ENCODE measurements at regions not wholly inside any gene's neighbourhood (a gene's known extent, or its start where the extent isn't known, plus 50 kb on each side); places are given as distances from the start of the nearest gene placed in this dataset.

DNA sequence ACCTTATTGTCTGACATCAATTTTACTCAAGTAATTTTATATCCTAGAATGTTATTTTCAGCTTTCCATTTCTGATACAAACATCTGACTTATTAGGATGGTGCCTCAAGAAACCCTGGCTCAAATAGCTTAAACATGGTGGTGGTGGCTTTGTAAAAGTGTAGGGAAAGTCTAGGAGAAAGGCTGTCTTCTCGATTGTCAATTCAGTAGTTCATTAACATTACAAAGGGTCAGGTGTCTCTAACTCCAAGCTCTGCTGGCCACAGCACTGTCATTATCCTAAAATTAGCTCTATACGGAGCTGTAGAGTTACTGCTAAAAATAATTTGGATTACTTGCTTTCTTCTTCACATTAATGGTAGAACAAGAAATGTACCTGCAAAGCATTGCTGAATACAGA, 1360.1 kb upstream of the CDH6 start:
- Histone ChIP-seq H3K4me1 (ENCODE audit: insufficient read depth, poor library complexity, severe bottlenecking) (no peaks in the 10 kb centered on the region), H3K27me3 (ENCODE audit: insufficient read depth, poor library complexity, severe bottlenecking) (peaks cover 5% of the 10 kb centered on the region), H3K4me3 (ENCODE audit: severe bottlenecking) (no peak overlapping the region), H3K9me3 (ENCODE audit: severe bottlenecking) (no peaks in the 10 kb centered on the region), H3K27ac (ENCODE audit: poor library complexity, severe bottlenecking) (no peak overlapping the region), H3K36me3 (ENCODE audit: low read depth) (no peaks in the 10 kb centered on the region)
- no peak for ATAC-seq (ENCODE audit: low read depth)
- TF ChIP-seq, protein P1, sequence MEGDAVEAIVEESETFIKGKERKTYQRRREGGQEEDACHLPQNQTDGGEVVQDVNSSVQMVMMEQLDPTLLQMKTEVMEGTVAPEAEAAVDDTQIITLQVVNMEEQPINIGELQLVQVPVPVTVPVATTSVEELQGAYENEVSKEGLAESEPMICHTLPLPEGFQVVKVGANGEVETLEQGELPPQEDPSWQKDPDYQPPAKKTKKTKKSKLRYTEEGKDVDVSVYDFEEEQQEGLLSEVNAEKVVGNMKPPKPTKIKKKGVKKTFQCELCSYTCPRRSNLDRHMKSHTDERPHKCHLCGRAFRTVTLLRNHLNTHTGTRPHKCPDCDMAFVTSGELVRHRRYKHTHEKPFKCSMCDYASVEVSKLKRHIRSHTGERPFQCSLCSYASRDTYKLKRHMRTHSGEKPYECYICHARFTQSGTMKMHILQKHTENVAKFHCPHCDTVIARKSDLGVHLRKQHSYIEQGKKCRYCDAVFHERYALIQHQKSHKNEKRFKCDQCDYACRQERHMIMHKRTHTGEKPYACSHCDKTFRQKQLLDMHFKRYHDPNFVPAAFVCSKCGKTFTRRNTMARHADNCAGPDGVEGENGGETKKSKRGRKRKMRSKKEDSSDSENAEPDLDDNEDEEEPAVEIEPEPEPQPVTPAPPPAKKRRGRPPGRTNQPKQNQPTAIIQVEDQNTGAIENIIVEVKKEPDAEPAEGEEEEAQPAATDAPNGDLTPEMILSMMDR (IDR thresholded peaks at IDR 0.05; ENCODE audit: poor library complexity, severe bottlenecking) = no peak
- DNase-seq (ENCODE audit: low spot score) = no peak

DNA sequence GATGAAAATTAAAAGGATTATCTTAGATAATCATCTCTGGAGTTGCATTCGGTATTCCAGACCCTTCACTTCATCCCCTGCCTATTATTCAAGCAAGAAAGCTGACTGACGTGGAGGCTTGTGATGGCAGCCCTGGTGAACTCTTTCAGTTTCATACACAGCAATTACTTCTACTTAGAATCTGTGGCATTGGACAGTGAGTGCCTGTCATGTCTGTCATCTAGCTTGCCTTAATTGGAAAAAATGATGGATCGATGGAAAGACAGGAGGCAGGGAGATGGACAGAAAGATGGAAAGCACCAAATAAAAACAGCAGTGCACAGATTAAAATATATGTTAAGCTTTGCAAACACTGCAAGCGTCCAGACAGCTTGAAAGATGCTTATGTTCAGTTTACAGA, 1371.0 kb upstream of the CDH6 start:
- TF ChIP-seq, protein P1 (IDR thresholded peaks at IDR 0.05; ENCODE audit: poor library complexity, severe bottlenecking) = no peak
- H3K9me3 ChIP-seq (ENCODE audit: severe bottlenecking) = no peaks in the 10 kb centered on the region
- DNase-seq (ENCODE audit: low spot score) (no peak), ATAC-seq (ENCODE audit: low read depth) (no peak)
- H3K4me3 ChIP-seq (ENCODE audit: severe bottlenecking) = no peak overlapping the region
- H3K27ac ChIP-seq (ENCODE audit: poor library complexity, severe bottlenecking) = no peak overlapping the region
- H3K4me1 ChIP-seq (ENCODE audit: insufficient read depth, poor library complexity, severe bottlenecking) = peaks cover 2% of the 10 kb centered on the region
- peaks cover 8% of the 10 kb centered on the region for H3K27me3 ChIP-seq (ENCODE audit: insufficient read depth, poor library complexity, severe bottlenecking)
- H3K36me3 ChIP-seq (ENCODE audit: low read depth) = no peaks in the 10 kb centered on the region

DNA sequence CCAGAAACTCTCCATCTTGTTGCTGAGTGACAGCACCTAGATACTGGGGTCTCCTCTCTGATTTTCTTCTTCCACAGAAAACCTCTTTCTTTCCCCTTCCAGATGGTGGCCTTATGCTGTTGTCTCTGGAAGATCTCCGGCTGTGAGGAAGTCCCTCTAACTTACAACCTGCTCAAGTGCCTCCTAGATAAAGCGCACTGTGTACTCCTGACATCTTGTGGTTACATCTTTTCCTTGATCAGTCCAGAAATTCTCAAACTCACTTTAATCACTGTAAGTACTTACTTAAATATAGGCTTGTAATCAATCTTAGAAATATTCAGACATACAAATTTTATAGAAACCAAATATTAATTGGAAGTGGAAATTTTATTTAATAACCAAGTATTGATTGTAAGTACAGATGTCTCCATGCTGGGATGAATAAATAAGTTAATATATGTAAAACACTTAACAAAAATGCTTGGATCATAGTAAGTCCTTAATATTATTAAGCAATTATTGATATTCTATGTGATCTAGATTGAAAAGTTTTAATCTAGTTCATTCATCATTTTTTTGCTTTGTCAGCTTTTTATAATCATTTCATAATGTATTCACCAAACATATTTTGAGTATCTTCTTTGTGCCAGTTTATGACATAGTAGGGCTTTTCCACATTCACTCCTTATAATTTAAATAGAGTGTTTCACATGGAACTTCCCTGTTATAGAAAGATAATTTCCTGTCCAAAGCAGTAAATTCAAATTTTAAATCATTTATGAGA, 1381.4 kb upstream of the CDH6 start:
- Histone ChIP-seq H3K4me1 (ENCODE audit: insufficient read depth, poor library complexity, severe bottlenecking) (no peaks in the 10 kb centered on the region), H3K9me3 (ENCODE audit: severe bottlenecking) (no peaks in the 10 kb centered on the region), H3K27ac (ENCODE audit: poor library complexity, severe bottlenecking) (no peak overlapping the region), H3K4me3 (ENCODE audit: severe bottlenecking) (no peak overlapping the region), H3K27me3 (ENCODE audit: insufficient read depth, poor library complexity, severe bottlenecking) (no peaks in the 10 kb centered on the region), H3K36me3 (ENCODE audit: low read depth) (no peaks in the 10 kb centered on the region)
- peak; percentile 36; the same call in 2 of the 3 replicates for ATAC-seq (ENCODE audit: low read depth)
- DNase-seq (ENCODE audit: low spot score) = no peak
- TF ChIP-seq, protein P1 (IDR thresholded peaks at IDR 0.05; ENCODE audit: poor library complexity, severe bottlenecking) = peak; percentile 27

DNA sequence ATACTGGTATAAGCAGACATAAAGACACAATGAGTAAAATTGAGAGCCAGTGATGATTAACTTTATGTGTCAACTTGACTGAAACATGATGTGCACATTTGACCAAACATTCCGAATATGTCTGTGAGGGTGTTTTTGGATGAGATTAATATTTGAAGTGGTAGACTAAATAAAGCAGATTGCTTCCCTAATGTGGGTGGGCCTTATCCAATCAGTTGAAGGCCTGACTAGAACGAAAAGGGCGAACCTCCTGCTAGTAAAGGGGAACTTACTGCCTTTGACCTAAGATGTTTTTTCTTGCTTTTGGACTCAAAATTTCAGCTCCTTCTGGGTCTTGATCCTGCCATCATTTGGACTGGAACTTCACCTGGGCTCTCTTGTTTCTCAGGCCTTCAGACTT, 1387.7 kb upstream of the CDH6 start:
- TF ChIP-seq, protein P1 (IDR thresholded peaks at IDR 0.05; ENCODE audit: poor library complexity, severe bottlenecking) = no peak
- H3K4me3 ChIP-seq (ENCODE audit: severe bottlenecking) = no peak overlapping the region

DNA sequence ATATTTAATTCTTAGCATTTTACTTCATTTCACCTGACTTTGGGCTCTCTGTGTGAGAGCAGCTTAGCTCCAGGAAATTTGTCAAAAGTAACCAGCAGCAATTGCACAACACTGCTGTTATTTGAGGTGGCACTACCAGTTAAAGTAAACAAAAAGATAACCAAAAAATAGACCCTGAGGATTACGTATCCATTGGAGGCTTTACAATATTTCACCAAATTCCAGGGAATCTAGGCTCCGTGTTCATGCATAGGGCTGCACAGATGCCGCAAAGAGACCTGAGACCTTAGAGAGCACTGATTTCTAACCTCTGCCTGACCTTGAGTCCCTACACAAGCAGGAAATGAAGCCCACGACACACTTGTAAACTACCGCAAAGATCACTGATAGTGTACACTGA, 1392.7 kb upstream of the CDH6 start:
- H3K9me3 ChIP-seq (ENCODE audit: severe bottlenecking) = no peaks in the 10 kb centered on the region
- DNase-seq (ENCODE audit: low spot score) = no peak
- peaks cover 5% of the 10 kb centered on the region for H3K27me3 ChIP-seq (ENCODE audit: insufficient read depth, poor library complexity, severe bottlenecking)
- ATAC-seq (ENCODE audit: low read depth) = no peak
- TF ChIP-seq, protein P1 (IDR thresholded peaks at IDR 0.05; ENCODE audit: poor library complexity, severe bottlenecking) = no peak
- no peaks in the 10 kb centered on the region for H3K4me1 ChIP-seq (ENCODE audit: insufficient read depth, poor library complexity, severe bottlenecking)
- H3K36me3 ChIP-seq (ENCODE audit: low read depth) = no peaks in the 10 kb centered on the region; the same call in 1 of the 2 replicates
- no peak overlapping the region for H3K27ac ChIP-seq (ENCODE audit: poor library complexity, severe bottlenecking)
- no peak overlapping the region for H3K4me3 ChIP-seq (ENCODE audit: severe bottlenecking)

More for the DNA sequence above, 1387.7 kb upstream of the CDH6 start:
- ATAC-seq (ENCODE audit: low read depth) (no peak), DNase-seq (ENCODE audit: low spot score) (no peak)
- Histone ChIP-seq H3K27ac (ENCODE audit: poor library complexity, severe bottlenecking) (no peak overlapping the region), H3K36me3 (ENCODE audit: low read depth) (no peaks in the 10 kb centered on the region; the same call in 1 of the 2 replicates), H3K27me3 (ENCODE audit: insufficient read depth, poor library complexity, severe bottlenecking) (peaks cover 5% of the 10 kb centered on the region), H3K4me1 (ENCODE audit: insufficient read depth, poor library complexity, severe bottlenecking) (no peaks in the 10 kb centered on the region), H3K9me3 (ENCODE audit: severe bottlenecking) (no peaks in the 10 kb centered on the region)
